ENCODE measurements at regions not wholly inside any gene's neighbourhood (a gene's known extent, or its start where the extent isn't known, plus 50 kb on each side); places are given as distances from the start of the nearest gene placed in this dataset.

GRCh38 chr11:82599836-82600235 lies 133.8 kb downstream of the FAM181B start:
- no peak overlapping the region for H3K14ac ChIP-seq (ENCODE audit: insufficient read depth, low read length)
- no peak overlapping the region for H2AK5ac ChIP-seq (ENCODE audit: insufficient read length, low read length)
- H3K4me1 ChIP-seq (ENCODE audit: insufficient read depth, low read length): no peaks in the 10 kb centered on the region
- no peaks in the 10 kb centered on the region for H4K20me1 ChIP-seq (ENCODE audit: control insufficient read depth, insufficient read depth, insufficient read length)
- no peak overlapping the region for H3K23ac ChIP-seq (ENCODE audit: insufficient read length, low read depth, low read length)
- H4K5ac ChIP-seq (ENCODE audit: insufficient read length, low read depth, low read length): no peak overlapping the region
- H4K8ac ChIP-seq (replicated peaks; ENCODE audit: insufficient read length, low read depth, low read length): no peak overlapping the region
- no peak overlapping the region for H2BK5ac ChIP-seq (ENCODE audit: insufficient read length, low read length)
- no peak overlapping the region for H3K4ac ChIP-seq (ENCODE audit: low read depth, low read length)
- H3T11ph ChIP-seq (ENCODE audit: low read length): no peak overlapping the region
- no peak overlapping the region for H4K91ac ChIP-seq (ENCODE audit: insufficient read length, low read depth, low read length)
- H3K23me2 ChIP-seq (ENCODE audit: insufficient read length, low read depth, low read length, poor library complexity, severe bottlenecking): no peaks in the 10 kb centered on the region
- Mint-ChIP-seq H3K4me1 (0 out of 4 replicates have a peak, but pooled peaks cover 0 to 3% of the 10 kb centered on the region in 2 experiments), H3K27me3 (ENCODE audit: low read depth) (no peaks in the 10 kb centered on the region), H3K27ac (no peak overlapping the region), H3K36me3 (ENCODE audit: insufficient read depth in 1 of 3, low read depth in 3 of 3) (no peaks in the 10 kb centered on the region), H3K4me3 (no peak overlapping the region), H3K9me3 (no peaks in the 10 kb centered on the region)
- H2BK20ac ChIP-seq (ENCODE audit: low read depth, low read length, poor library complexity, severe bottlenecking): no peak overlapping the region
- no peak for TF ChIP-seq CTCF (conservative IDR thresholded peaks at IDR 0.05)
- no peak overlapping the region for H2AFZ ChIP-seq (ENCODE audit: low read length)
- DNase-seq: no peak
- no peak overlapping the region for H3K4me2 ChIP-seq (ENCODE audit: insufficient read depth, insufficient read length, low read length)
- WGBS (ENCODE audit: extremely low coverage, insufficient read length, low lambda C conversion rate): no CpG with 5 or more reads among the region's 2 CpGs
- H3K27ac ChIP-seq (ENCODE audit: insufficient read length, low read depth, low read length): no peak overlapping the region
- no peaks in the 10 kb centered on the region for H3K79me1 ChIP-seq (ENCODE audit: insufficient read depth, low read depth, low read length, poor library complexity, severe bottlenecking)
- H3K56ac ChIP-seq (ENCODE audit: insufficient read length, low read depth, low read length): no peak overlapping the region
- H3K18ac ChIP-seq (ENCODE audit: insufficient read length, low read depth, low read length): no peak overlapping the region
- no peaks in the 10 kb centered on the region for H3K79me2 ChIP-seq (ENCODE audit: insufficient read depth, low read length)
- no peak overlapping the region for H2BK120ac ChIP-seq (ENCODE audit: low read depth, low read length, poor library complexity, severe bottlenecking)
- no peak overlapping the region for H3K9ac ChIP-seq (ENCODE audit: extremely low read depth, insufficient read length, low read length)
- no peaks in the 10 kb centered on the region for H3K9me3 ChIP-seq (ENCODE audit: control insufficient read depth, low read depth, low read length)
- no peak overlapping the region for H2BK15ac ChIP-seq (ENCODE audit: low read depth, low read length)
- H3K27me3 ChIP-seq (ENCODE audit: insufficient read depth, low read length): no peaks in the 10 kb centered on the region
- H2BK12ac ChIP-seq (ENCODE audit: insufficient read length, low read depth, low read length): no peak overlapping the region

Data from H9 (cell line).